GM10847 (cell line): ENCODE measurements at regions not wholly inside any gene's neighbourhood (a gene's known extent, or its start where the extent isn't known, plus 50 kb on each side); places are given as distances from the start of the nearest gene placed in this dataset.

ENCODE experiments used
- POLR2A ChIP-seq: IDR thresholded peaks from 2 replicates; pipeline ENCODE4 v1.6.1; 2011; ENCODE audit not compliant: insufficient read length; ENCODE audit errors: extremely low read depth

DNA sequence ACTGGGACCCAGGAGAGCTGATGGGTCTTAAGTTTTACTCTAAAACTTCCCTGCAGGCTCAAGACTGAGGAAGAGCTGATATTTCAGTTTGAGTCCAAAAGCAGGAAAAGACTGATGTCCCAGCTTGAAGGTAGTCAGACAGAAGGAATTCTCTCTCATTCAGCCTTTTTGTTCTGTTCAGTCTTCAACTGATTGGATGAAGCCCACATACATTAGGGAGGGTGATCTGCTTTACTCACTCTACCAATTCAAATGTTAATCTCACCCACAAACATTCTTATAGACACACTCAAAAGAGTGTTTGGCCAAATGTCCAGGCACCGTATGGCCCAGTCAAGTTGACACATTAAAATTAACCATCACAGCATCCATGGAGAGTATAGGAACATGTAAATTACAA, 173.5 kb downstream of the KCNRG start:
- no peak for TF ChIP-seq POLR2A

DNA sequence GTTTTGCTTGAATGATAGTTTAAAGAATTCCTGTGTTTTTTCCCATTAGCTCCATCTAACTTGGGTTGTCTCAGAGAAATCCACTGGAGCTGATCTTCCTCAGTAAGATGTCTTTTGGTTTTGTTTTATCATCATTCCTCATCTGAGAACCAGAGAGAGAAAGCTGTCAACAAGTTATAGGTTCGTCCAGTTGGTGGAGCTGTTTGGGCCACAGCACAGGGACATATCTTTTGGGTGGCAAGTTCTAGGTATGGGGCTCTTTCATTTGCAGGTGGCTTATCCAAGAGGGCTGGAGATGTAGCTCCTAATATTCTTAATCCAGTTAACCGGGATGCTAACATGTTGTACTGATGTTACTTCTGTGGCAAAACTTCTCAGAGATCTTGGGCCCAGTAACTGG, 174.2 kb downstream of the KCNRG start:
- no peak for TF ChIP-seq POLR2A

DNA sequence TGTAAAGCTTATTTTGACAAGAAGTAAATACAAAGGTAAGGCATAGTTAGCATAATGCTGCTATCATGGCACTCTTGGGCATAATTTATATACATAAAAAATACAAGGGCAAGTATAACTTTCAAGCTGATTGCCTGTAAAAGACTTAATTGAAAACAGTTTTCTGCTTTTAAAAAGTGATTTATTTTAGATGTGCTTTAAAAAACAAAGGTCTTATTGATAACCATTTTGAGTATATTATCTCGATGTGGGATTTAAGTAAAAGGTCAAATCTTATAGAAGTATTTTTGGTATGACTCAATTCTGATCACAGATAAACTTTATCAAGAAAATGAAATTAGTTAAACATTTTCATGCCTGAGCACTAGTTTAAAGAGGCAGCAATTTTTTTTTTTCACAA, 175.8 kb downstream of the KCNRG start:
- no peak for TF ChIP-seq POLR2A

DNA sequence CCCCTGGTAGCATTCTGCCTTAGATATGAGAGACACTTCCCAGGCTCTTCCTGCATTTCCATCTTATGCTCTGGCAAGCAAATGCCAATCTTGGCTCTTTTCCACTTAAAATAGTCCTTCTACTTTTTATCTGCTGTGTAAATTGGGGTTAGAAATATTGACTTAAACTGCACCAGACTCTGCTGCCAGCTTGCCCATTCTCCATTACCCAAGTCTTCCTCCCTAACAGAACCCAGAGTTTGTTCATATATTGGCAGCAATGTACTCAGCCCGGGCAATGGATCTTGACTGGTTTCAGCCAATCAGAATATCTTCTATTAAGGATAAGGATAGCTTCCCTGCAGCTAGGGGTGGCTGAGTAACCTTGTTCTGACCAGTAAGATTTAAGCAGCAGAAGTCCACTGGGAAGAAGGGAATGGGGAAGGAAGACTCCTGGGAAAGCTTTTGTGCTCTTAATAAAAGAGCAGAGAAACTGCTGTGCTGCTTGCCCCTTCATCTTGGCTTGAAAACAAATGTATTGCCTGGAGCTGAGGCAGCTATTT, 177.1 kb downstream of the KCNRG start:
- no peak for TF ChIP-seq POLR2A

DNA sequence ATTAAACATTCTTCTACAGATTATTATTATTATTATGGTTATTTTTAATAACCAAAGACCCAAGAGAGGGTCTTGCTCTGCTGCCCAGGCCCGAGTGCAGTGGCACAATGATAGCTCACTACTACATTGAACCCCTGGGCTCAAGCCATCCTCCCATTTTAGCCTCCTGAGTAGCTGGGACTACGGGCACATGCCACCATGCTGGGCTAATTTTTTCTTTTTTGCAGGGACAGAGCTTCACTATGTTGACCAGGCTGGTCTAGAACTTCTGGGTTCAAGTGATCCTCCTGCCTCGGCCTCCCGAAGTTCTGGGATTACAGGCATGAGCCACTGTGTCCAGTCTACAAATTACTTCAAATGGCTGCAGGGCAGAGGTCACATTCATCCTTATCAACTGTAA, 179.8 kb downstream of the KCNRG start:
- TF ChIP-seq POLR2A: no peak

DNA sequence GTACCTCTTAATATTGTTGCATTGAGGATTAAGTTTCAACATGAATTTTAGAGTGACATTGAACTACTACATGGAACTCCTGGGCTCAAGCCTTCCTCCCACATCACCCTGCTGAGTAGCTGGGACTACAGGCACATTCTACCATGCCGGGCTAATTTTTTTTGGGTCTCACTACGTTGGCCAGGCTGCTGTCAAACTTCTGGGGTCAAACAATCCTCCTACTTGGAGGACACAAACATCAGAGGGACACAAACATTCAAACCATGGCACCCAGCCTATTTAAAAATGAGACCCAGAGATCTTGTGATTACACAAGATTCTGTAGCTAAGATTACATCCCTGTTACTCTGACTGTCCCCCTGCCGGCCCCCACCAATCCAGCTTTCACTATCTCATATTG, 180.9 kb downstream of the KCNRG start:
- TF ChIP-seq POLR2A: no peak

DNA sequence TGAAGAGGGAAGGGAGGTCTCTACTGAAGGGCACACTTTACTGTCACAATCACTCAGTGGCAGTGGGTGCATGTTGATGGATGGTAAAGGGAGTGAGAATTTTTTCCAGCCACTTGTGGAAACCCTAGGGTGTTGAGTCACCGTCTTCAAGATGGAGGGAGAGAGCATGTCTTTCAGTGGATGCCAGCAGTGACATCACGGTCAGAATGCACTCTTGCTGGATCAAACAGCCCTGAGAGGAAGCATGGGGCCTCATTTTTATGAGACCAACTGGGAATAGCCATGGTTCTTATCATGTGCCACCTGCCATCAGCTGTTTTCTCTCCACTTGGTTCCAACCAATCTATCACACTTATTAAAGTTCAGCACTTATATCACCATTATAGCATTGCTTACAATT, 182.5 kb downstream of the KCNRG start:
- no peak for TF ChIP-seq POLR2A

DNA sequence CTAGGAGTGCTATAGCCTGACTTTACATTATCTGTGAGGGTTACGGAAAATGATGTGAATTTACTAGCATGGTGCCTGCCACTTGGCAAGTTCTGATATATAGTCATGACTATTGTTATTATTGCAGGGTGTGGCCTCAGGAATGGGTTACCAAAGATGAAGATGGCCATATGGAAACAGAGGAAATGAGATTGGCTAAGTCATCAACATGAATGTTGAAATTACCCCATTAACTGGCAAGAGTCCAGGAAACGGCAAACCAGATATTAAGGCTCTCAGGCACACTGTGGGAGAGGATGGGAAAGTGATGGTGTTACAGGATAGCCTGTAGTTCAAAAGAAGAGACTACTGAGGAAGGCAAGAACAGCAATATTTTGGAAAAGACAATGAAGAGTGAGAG, 183.3 kb downstream of the KCNRG start:
- TF ChIP-seq POLR2A: no peak

DNA sequence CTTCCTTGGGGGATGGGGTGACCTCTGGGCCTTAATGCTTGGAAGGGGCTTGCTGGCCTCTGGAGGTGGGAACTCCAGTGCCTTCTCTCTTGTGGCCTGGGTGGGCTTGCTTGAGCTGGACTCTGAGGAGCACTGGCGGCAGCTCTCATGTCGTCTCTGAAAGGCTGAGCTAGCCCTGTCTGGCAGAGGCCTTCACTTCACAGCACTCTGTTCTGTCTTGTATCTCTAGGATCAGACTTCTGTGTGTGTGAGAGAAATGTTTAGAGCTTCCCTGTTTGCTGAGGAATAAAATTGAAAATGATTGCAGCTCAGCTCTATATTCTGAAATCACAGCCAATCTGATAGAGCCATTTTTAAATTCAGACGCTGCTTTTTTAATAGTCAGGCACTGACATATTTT, 185.3 kb downstream of the KCNRG start:
- no peak for TF ChIP-seq POLR2A

DNA sequence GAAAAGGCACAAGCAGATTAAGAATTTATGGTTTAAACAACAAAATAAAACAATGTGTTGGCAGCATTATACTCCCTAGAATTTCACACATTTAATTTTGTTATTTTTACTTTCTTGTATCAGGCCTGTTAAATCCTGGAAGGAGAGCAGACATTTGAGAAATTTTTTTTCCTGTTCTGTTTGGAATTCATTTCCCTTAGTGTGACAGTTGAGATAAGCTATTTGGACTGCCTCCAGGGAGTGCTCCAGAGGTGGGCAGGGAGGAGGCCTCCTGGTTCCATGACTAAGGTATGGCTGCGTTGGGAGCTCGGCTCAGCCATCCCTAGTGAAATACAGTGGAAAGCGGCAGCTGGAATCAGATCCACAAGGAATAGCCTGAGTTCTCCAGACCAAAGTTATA, 185.7 kb downstream of the KCNRG start:
- no peak for TF ChIP-seq POLR2A

DNA sequence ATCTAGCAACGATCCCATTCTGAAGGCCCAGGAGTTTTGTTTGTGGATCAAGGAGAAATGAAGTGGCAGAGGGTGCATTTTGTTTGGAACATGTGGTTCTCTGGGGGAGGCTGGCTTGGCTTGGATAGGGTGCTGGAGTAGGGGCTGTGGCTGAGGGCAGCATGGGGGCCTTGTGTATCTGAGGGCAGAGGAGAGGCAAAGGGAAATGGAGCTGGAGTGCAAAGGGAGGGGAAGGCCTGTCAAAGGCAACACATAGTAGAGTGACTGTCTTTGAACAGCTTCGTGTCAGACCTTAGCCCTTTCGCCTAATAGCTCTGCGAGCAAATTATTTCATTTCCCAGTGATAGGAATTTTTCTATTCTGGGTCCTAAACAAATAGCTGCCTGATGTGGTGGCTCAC, 187.2 kb downstream of the KCNRG start:
- TF ChIP-seq POLR2A: no peak

DNA sequence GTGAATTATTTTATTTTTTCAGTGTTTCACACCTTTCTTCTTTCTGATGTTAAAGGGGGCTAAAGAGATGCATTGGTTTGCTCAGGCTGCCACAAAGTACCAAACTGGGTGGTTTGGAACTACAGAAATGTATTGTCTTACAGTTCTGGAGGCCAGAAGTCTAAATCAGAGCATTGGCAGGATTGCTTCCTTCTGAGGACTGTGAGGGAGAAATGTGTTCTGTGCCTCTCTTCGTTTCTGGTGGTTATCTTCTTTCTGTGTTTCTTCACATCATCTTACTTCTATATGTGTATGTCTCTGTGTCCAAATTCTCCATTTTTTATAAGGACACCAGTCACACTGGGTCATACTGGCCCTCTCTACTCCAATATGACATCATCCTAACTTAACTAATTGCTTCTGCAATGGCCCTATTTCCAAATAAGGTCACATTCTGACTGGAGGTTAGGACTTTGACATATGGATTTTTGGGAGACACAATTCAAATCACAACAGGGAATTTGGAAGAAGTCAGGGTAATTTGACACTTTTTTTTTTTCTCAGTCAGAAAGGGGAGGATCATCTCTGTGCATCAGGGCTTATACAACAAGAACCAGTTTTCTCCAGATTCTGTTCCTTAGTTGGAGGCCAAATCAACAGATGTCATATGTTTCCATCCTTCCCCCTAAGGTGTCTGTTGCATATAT, 188.2 kb downstream of the KCNRG start:
- no peak for TF ChIP-seq POLR2A

DNA sequence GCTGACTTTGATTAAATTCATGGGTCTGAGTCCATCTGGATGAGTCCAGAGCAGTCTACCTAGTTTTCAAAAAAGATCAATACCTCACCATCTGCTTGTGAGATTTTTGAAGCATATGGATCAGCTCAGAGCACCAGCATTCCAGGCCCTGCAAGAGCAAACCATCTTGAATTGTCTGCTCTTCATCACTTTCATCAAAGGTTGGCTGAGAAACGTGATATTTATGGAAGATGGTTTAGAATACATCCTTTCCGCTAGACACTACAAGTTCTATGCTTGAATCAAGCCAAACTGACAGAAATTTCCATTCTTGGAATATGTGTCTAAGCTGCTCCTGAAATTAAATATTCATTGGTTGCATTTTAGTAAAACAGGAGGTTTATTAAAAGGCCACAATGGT, 190.3 kb downstream of the KCNRG start:
- TF ChIP-seq POLR2A: no peak

DNA sequence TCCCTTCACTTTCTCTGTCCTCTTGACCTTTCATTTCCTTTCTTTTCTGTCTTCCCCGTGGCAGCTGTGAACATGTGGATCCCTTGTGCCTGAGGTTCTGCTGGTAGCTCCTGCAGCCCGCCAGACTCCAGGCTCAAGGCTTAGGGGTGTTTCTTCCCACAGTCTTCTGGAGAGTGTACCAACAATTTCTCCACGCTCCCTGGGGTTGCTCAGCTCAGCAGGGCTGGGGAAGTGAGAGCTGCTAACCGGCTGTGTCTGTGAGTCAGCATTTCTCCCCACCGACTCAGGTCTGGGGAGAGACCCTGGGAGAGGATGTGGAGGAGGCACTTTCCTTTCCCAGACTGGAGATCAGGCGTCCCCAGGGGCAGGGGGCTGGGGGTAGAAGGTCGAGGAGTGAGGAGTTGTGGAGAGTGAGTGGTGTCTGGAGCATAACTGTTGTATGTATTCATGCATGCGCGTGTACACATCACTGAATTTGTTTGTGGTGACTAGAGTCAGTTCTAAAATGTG, 193.6 kb downstream of the KCNRG start:
- no peak for TF ChIP-seq POLR2A

DNA sequence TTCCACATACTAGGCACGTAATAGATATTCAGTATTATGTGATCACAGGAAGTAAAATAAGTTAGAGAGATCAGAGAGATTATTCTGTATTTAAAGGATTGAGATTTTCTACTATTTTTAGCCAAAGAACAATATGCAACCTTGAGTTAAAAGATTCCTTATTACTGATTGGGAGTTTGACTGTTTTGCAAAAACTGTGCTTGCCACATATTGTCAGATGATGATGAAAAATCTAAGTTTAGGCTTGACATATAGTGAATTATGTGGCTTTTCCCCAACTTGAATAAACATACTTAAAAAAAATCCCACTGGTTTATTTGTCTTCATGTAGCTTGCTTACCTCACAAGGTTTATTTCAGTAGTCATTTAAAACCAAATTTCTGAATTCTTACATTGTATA, 194.4 kb downstream of the KCNRG start:
- TF ChIP-seq POLR2A: no peak

DNA sequence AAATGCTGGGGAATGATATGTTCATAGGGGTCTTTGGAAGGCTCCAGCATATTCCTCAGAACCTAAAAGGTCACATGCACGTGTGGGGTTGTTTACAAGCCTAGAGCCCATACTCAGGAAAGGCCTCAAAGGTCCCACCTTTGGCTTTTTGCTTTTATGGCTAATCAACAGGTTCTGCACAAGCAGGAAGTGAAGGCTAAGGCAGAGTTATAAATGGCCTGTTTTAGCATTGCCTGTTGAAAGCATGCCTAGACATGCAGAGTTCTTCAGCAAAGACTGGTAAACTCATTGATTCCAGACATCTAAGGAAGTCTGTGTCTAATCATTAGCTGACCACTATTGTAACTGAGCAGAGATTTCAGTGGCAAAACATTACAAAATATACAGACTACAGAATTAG, 198.3 kb downstream of the KCNRG start:
- no peak for TF ChIP-seq POLR2A

DNA sequence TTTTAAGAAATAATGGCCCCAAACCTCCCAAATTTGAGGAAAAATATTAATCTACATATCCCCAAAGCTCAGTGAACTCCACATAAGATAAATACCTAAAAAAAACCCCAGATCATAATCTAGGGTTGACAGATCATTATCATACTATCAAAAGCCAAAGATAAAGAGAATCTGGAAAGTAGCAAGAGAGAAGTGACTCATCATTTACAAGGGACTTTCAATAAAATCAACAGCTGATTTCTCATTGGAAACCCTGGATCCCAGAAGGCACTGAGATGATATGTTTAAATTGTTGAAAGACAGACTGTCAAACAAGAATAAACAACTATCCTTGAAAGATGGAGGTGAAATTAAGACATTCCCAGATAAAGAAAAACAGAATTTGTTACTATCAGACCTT, 199.3 kb downstream of the KCNRG start:
- no peak for TF ChIP-seq POLR2A
